HCT116 (cell line): ENCODE measurements at regions not wholly inside any gene's neighbourhood (a gene's known extent, or its start where the extent isn't known, plus 50 kb on each side); places are given as distances from the start of the nearest gene placed in this dataset.

Experiments used
- EZH2 ChIP-seq: fragments of 200-600 bp; sonication (generic); IDR thresholded peaks from 2 replicates; pipeline ENCODE4 v1.6.1; 2017; ENCODE audit warnings: antibody characterized with exemption, mixed run types
- FOSL1 ChIP-seq: IDR thresholded peaks from 2 replicates; pipeline ENCODE4 v1.6.1; 2012; ENCODE audit warnings: low read depth
- JUND ChIP-seq: IDR thresholded peaks from 2 replicates; pipeline ENCODE4 v1.6.1; 2012
- POLR2A ChIP-seq: IDR thresholded peaks from 2 replicates; pipeline ENCODE4 v1.7.0; 2011; ENCODE audit warnings: borderline replicate concordance; ENCODE audit not compliant: insufficient read depth, insufficient read length; ENCODE audit errors: extremely low read depth
- POLR2AphosphoS5 ChIP-seq: IDR thresholded peaks from 2 replicates; pipeline ENCODE4 v1.6.1; 2011; ENCODE audit warnings: mild to moderate bottlenecking, low read depth, low read length, moderate library complexity
- RAD21 ChIP-seq: IDR thresholded peaks from 2 replicates; pipeline ENCODE4 v1.6.1; 2012; ENCODE audit warnings: low read depth, mild to moderate bottlenecking
- SIN3A ChIP-seq: IDR thresholded peaks from 2 replicates; pipeline ENCODE4 v1.6.1; 2012; ENCODE audit warnings: low read depth
- SP1 ChIP-seq: IDR thresholded peaks from 2 replicates; pipeline ENCODE4 v1.6.1; 2012; ENCODE audit warnings: low read depth
- YY1 ChIP-seq: IDR thresholded peaks from 2 replicates; pipeline ENCODE4 v1.6.1; 2011; ENCODE audit warnings: low read length, low read depth, moderate library complexity, mild to moderate bottlenecking; ENCODE audit not compliant: insufficient replicate concordance; ENCODE audit errors: extremely low read depth
- TF ChIP-seq, protein P1 (sequence below), 3 experiments: fragments of 200-600 bp in 1 of 3; sonication (generic) in 1 of 3; IDR thresholded peaks in 2 of 3; conservative IDR thresholded peaks in 1 of 3; 2 replicates each; pipeline ENCODE4 v1.5.1; 2012 to 2017; ENCODE audit warnings: low read depth in 2 of 3, low read length in 2 of 3, antibody characterized with exemption in 1 of 3, borderline replicate concordance in 1 of 3, control low read depth in 1 of 3, mild to moderate bottlenecking in 1 of 3, mixed read lengths in 1 of 3, mixed run types in 1 of 3, moderate library complexity in 1 of 3; ENCODE audit not compliant: insufficient read depth in 1 of 3
- TF ChIP-seq, protein P2 (sequence below): IDR thresholded peaks from 2 replicates; pipeline ENCODE4 v1.6.1; 2012; ENCODE audit warnings: low read depth
- TF ChIP-seq, protein P3 (sequence below): IDR thresholded peaks from 2 replicates; pipeline ENCODE4 v1.6.1; 2012

DNA sequence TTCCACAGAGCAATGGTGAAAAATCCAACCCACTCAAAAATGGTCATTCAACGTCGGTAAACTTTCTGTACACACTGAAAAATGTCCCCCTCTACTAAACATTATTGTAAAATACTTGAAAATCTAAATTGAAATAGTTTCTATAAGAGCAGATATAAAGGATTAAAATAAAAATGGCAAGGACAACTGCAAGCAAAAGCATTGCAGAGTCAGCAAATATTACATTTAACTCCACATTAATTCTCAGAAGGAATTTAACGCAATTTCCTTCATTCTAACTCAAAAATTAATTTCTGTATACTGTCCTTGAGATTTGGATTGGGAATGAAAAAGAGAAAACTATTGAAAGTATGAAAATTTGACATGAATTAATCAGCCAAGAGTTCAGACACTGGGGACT lies 64.4 kb upstream of the SSBP2 start:
- TF ChIP-seq POLR2A (no peak), EZH2 (no peak), SIN3A (no peak), POLR2AphosphoS5 (no peak), JUND (no peak), RAD21 (no peak), YY1 (no peak), SP1 (no peak), FOSL1 (no peak)
- TF ChIP-seq, protein P1, sequence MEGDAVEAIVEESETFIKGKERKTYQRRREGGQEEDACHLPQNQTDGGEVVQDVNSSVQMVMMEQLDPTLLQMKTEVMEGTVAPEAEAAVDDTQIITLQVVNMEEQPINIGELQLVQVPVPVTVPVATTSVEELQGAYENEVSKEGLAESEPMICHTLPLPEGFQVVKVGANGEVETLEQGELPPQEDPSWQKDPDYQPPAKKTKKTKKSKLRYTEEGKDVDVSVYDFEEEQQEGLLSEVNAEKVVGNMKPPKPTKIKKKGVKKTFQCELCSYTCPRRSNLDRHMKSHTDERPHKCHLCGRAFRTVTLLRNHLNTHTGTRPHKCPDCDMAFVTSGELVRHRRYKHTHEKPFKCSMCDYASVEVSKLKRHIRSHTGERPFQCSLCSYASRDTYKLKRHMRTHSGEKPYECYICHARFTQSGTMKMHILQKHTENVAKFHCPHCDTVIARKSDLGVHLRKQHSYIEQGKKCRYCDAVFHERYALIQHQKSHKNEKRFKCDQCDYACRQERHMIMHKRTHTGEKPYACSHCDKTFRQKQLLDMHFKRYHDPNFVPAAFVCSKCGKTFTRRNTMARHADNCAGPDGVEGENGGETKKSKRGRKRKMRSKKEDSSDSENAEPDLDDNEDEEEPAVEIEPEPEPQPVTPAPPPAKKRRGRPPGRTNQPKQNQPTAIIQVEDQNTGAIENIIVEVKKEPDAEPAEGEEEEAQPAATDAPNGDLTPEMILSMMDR (IDR thresholded peaks at IDR 0.05 in 2 of 3, conservative IDR thresholded peaks at IDR 0.05 in 1 of 3; ENCODE audit: borderline replicate concordance in 1 of 3, insufficient read depth in 1 of 3, low read depth in 2 of 3, low read length in 2 of 3), result no peak
- TF ChIP-seq, protein P2, sequence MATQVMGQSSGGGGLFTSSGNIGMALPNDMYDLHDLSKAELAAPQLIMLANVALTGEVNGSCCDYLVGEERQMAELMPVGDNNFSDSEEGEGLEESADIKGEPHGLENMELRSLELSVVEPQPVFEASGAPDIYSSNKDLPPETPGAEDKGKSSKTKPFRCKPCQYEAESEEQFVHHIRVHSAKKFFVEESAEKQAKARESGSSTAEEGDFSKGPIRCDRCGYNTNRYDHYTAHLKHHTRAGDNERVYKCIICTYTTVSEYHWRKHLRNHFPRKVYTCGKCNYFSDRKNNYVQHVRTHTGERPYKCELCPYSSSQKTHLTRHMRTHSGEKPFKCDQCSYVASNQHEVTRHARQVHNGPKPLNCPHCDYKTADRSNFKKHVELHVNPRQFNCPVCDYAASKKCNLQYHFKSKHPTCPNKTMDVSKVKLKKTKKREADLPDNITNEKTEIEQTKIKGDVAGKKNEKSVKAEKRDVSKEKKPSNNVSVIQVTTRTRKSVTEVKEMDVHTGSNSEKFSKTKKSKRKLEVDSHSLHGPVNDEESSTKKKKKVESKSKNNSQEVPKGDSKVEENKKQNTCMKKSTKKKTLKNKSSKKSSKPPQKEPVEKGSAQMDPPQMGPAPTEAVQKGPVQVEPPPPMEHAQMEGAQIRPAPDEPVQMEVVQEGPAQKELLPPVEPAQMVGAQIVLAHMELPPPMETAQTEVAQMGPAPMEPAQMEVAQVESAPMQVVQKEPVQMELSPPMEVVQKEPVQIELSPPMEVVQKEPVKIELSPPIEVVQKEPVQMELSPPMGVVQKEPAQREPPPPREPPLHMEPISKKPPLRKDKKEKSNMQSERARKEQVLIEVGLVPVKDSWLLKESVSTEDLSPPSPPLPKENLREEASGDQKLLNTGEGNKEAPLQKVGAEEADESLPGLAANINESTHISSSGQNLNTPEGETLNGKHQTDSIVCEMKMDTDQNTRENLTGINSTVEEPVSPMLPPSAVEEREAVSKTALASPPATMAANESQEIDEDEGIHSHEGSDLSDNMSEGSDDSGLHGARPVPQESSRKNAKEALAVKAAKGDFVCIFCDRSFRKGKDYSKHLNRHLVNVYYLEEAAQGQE, result no peak
- TF ChIP-seq, protein P3, sequence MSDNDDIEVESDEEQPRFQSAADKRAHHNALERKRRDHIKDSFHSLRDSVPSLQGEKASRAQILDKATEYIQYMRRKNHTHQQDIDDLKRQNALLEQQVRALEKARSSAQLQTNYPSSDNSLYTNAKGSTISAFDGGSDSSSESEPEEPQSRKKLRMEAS, result no peak
